ENCODE measurements at regions not wholly inside any gene's neighbourhood (a gene's known extent, or its start where the extent isn't known, plus 50 kb on each side); places are given as distances from the start of the nearest gene placed in this dataset.

DNA sequence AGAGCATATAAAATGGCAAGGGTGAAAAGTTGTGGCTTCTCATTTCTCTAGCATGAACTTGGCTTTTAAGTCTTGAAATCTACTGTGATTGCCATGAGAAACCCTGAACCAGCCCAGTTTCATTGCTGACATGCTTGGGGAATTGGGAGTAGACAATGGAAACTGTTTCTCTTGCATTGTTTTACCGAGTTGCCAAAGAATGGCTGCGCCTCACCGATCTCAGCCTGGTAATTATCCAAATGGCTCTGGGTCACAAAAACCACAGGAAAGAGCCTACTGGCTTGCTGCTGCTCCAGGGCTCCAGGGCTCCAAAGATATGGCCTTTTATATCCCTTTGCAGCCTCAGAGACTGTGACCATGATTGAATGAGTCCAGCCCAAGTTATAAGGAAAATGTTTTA, 310.4 kb upstream of the NT5C1B start:
- DNase-seq (ENCODE audit: low read depth, low spot score): no peak

DNA sequence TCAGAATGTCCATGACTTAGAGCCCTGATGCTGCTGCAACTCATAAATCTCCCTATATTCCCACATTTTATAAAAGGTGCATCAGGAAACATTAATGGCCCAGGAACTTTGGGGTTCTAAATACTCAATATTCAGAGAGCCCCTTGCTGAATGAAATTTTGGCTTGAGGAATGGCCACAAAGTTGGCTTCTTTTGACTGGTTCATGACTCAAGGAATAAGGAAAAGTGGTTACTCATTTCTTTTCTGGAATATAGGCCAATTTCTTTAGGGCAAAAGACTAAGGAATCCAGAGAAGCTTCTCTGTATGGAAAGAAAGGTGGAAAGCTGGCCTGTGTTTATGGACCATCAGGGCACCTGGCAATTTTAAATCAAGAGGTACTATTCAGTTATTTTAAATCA, 308.9 kb upstream of the NT5C1B start:
- no peak for DNase-seq (ENCODE audit: low read depth, low spot score)

DNA sequence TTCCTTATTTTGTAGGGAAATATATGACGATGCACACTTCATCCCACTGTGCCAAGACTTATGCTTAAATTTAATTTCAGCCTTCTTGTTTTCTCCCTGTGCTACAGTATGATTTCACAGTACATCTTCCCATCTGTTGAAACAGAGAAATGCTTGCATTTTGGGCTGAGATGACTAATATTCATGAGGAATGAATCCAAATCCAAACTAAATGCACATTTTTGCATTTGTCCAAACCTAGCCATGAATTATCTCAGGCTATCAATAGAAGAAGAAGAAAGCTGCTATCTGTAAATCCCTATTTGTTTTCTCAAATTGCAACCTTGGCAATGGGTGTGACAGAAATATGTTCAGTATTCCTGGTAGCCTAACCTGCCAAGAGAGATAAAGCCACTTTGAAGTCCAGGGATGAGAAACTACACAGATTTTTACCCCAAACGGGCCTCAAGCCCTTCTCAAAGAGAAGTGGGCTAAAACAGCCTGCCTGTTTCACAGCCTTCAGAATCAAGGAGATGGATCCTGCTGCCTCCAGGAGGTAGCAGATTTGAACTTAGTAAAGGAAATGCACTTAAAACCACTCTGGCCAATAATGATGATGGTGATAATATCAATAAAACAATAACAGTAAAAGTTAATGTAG, 306.9 kb upstream of the NT5C1B start:
- DNase-seq (ENCODE audit: low read depth, low spot score): no peak

DNA sequence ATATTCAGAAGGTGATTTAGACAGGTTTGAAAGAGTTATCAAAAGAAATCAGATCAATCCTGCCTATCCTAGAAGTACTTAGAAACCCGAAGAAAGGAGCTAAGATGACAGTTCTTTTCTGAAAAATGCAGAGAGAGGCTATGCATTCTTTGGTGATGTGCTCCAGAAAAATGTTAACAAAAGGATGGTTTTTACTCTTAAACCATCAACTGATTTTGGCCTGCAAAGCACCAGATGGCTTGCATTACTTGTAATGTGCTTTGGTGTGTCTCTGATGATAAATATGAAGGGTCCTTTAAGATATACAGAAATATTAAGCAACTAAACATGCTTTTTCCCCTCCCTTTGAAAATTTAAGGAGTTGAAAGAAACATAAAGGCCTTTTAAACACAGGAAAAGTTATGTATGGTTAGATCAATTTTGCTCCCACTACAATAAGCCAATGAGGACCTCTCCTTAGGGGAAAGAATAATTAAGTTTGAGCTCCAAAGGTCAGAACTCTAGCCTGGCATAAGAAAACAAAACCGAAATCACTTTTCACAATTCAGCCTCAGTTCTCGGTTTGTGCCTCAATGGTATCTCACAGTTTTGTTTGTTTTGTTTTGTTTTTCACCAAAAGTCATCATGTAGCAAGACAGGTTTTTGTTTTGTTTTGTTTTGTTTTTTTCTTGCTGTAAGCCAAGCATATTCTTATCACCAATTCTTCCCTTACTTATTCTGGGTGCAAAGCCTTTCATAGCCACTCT, 302.4 kb upstream of the NT5C1B start:
- DNase-seq (ENCODE audit: low read depth, low spot score): no peak

DNA sequence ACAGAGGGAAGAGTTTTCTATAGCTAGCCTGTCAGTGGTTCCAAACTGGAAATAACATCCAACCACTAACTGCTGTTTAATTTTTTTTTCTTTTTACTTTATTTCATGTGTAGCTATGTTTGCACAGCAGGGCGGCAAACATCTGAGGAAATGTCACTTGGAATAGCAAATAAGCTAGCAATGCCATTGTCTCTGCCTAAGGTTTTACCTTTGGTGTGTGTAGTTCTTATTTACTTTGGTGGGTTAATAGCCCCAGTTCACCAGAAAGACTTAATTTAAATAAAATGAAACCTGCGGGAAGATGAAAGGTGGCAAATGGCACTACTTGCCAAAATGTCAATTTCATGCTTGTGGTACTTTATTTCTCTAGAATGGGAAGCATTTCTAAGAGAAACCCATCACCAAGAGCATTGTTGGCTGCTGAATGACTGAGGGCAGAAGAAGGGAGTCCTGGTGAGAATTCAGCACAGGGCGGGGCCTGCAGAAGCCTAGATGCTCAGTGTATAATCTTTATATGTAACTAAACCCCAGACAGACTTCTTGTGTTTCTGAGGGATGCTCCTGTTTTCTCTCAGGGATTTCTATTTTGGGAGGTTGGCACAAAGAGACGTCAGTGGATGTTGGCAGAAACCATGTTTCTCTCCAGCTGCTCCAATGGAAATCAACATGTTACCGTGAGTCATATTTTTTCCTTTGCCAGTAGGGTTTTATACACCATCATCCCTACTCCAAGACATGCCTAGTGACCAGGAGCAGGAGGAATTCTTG, 300.4 kb upstream of the NT5C1B start:
- DNase-seq (ENCODE audit: low read depth, low spot score): no peak

DNA sequence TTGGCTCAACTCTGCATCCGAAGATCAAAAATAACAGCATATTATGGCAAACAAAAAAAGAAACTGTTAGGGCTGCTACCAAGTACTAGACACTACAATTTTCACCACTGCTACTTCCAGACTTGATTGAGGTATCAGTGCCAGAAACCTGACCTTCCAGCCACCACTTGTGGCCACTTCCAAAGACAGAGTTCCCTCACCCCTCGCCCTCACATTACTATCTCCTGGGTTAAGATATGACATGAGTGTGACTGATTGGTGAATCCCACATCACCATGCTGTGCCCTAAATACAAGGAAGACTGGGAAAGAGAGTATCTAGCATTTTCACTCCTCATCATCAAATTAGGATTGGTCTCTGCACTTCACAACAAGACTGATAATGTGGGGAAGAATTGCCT, 296.1 kb upstream of the NT5C1B start:
- DNase-seq (ENCODE audit: low read depth, low spot score): no peak

DNA sequence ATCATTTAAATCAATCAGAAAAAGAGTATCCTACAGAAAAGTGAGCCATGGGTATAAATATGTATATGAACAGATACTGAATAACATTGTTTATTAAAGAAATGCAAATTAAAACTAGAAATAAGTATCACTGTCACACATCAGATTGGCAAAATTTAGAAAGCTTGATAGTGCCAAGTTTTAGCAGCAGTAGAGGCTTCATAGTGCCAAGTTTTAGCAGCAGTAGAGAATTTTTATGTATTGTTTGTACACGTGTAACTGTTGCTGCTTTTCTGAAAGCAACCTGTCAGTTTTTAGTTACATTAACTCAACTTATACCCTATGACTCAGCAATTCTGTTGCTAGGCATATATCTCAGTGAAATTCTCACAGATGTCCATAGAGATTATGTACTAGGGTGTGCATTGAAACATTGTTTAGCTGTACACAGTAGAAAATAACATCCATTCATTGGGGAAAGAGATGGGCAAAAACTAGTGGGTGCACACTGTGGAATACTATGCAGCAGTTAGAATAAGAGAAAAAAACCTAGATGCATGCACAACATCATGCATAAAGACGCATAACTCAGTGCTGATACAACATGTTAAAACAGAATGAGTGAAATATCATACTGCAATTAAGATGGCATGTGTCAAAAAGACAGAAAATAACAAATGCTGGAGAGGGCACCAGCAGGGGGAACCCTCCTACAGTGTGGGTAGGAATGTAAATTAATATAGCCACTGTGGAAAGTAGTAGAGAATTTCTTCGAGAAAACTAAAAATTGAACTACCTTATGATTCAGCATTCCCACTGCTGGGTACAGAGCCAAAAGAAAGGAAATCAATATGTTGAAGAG, 294.5 kb upstream of the NT5C1B start:
- DNase-seq (ENCODE audit: low read depth, low spot score): no peak

DNA sequence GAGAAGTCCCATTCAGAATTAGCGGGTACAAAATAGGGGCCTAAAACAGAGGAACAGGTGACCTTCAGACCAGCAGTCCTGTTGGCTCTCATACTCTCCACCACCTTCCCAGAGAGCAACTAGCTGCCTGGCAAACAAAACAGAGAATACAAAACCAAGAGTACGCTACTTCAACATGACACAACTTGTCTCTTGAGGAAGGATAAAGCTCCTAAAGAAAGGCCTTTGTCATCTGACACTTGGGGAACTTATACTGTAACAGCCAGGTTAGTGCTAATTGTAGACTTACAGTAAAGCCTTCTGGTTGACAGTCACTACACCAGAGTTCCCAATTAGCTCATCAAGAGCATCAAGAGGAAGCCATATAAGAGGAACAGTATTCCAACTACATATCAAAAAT, 282.1 kb upstream of the NT5C1B start:
- no peak for DNase-seq (ENCODE audit: low read depth, low spot score)

DNA sequence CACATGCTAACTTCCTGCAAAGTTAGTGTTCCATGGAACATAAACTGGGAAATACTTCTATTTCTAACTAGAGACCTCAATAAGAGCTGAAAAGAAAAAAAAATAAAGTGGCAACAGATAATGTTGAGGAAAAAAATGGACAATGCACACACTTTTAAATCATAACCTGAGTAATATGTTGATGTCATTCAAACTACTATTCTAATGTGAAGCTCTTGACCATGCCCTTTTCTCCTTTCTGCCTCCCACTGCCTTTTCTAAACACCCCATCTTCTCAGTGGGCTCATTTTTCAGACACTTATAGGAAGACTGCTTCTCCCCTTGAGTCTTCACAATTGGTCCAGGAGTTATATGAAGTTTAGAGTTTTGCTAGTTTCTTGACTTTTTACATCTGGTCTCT, 280.9 kb upstream of the NT5C1B start:
- DNase-seq (ENCODE audit: low read depth, low spot score): no peak

DNA sequence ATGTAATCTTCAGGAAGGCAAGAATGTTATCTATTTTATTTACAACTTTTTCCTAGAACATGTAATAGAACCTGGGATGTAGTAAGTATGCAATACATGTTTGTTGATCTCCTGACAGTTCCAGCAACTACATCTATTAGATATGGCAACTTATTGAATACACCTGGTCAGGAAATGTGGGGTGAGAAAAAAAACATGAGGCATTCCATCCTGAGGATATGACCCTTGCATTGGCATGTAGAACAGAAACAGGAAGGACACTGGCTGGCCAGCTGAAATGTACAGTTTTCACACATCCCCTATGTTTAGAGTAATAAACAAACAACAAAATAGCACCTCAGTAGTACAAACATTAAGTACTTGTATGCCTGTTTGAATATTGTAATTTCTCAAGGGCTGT, 272.6 kb upstream of the NT5C1B start:
- no peak for DNase-seq (ENCODE audit: low read depth, low spot score)

DNA sequence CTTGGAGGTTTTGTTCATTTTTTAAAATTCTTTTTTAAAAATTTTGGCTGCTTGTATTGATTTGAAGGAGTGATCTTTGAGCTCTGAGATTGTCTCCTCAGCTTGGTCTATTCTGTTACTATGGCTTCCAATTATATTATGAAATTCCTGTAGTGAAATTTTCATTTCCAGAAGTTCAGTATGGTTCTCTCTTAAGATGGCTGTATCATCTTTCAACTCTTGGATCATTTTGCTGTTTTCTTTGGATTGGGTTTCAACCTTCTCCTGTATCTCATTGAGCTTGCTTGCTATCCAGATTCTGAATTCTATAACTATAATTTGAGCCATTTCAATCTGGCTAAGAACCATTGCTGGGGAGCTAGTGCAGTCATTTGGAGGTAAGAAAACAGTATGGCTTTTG, 270.8 kb upstream of the NT5C1B start:
- DNase-seq (ENCODE audit: low read depth, low spot score): no peak

DNA sequence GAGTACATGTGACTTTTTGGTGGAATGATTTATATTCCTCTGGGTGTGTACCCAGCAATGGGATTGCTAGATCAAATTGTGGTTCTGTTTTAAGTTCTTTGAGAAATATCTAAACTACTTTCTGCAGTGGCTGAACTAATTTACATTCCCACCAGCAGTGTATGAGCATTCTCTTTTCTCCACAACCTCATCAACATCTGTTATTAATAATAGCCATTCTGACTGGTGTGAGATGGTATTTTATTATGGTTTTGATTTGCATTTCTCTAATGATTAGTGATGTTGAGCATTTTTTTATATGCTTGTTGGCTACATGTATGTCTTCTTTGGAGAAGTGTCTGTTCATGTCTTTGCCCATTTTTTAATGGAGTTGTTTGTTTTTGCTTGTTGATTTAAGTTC, 267.4 kb upstream of the NT5C1B start:
- no peak for DNase-seq (ENCODE audit: low read depth, low spot score)

DNA sequence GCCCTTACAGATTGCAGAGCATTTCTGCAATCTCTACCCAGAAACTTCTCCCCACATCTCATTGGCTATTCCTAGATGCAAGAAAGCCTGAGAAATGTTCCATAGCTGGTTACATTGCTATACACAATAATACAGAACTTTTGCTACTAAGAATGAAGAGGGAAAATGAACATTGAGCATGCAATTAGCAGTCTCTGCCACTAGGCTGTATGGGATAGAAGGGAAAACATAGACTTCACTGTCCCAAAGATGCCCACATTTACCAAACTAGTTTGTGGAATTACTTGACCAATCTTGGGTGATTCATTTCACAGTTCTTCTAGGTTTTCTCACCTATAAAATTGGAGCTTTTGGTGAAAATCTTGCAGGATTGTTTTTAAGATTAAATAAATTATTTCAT, 265.7 kb upstream of the NT5C1B start:
- no peak for DNase-seq (ENCODE audit: low read depth, low spot score)

DNA sequence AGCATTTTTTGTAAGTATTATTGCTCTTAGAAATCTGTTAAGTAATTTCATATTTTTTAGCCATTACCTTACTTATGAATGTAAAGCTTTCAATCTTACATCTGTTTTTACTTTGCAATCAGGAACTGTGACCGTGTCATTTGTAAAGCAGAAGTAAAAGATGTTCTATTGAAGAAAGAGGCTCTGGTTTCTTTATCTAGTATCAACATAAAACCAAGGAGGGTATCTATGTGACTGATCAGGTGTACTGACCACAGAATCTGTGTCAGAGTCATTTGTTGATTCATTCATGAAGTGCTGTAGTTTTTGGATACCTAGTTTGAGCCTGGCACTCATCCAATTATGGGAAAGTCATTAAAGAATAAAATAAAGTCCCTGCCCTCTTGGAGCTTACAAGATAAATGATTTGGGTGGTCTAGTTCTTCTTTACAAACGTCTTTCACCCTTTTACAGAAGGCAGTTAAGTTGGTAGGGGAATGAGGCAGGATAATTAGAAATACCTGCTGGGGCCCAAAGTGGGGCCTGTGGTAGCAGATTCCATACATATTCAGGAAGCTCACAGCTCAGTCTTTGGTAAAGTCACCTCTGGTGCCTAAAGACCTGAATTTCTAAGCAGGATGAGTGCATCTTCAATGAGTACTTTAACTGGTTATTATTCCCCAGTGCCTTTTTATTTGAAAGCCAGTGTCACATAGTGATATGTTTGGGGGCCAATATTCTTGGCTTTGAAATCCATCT, 260.6 kb upstream of the NT5C1B start:
- DNase-seq (ENCODE audit: low read depth, low spot score): no peak

DNA sequence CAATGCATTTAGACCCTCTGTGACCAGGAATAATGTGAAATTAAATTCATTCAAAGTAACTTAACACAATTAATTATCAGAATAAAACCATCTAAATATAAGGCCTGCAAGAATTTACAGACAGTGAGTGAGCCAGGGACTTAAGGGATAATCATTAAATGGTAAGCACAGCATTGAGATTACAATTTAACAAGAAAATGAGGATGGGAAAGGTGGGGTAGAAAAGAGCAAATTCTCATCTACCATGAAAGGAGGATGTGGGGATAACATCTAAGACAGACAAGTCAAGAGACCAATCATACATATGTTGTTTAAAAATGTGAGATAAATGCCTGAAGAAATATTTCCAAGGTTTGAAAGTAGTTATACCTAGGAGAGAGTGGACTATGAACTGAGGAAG, 259.3 kb upstream of the NT5C1B start:
- no peak for DNase-seq (ENCODE audit: low read depth, low spot score)

DNA sequence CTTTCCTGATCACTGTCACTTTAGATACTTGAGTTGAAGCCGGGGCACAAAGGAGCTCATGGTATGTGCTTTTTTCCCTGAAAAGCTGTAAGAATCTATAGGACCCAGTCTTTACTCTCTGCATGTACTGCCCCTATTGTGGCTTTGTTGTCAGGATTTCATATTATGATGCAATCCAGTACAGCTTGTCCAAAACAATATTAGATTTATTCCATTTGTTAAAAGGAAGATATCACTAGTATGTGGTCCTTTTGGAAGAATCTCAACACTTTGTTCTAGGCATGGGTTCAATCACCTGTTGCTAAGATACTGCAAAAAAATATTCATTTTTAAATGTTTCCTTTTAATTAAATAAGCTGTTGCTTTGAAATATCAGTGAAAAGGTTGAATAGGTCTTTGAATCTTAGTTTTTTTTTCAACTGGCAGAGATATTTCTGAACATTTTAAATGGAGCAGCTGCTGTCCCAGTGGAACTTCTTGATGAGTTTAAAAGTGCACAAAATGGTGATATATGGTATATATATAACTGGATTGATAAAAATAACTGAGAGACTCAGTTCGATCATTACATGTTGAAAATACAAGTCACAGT, 256.6 kb upstream of the NT5C1B start:
- no peak for DNase-seq (ENCODE audit: low read depth, low spot score)

DNA sequence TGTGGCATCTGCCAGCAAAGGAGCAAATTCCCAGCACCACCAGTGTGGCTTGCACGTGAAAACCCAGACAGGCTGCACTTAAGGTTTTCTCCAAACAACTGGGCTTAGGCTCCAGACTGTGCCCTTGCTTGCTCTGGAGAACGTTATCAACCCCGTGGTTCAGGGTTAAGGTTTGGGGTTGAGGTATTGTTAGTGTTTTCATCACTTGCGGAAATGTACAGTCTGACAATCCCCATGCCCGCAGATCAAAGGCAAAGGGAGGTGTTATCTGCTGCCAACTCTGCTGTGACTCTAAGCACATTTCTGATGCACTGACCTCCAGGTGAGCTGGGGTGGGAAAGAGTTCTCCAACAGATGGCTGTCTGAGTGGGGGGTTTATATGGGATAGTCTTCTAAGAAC, 253.5 kb upstream of the NT5C1B start:
- no peak for DNase-seq (ENCODE audit: low read depth, low spot score)

DNA sequence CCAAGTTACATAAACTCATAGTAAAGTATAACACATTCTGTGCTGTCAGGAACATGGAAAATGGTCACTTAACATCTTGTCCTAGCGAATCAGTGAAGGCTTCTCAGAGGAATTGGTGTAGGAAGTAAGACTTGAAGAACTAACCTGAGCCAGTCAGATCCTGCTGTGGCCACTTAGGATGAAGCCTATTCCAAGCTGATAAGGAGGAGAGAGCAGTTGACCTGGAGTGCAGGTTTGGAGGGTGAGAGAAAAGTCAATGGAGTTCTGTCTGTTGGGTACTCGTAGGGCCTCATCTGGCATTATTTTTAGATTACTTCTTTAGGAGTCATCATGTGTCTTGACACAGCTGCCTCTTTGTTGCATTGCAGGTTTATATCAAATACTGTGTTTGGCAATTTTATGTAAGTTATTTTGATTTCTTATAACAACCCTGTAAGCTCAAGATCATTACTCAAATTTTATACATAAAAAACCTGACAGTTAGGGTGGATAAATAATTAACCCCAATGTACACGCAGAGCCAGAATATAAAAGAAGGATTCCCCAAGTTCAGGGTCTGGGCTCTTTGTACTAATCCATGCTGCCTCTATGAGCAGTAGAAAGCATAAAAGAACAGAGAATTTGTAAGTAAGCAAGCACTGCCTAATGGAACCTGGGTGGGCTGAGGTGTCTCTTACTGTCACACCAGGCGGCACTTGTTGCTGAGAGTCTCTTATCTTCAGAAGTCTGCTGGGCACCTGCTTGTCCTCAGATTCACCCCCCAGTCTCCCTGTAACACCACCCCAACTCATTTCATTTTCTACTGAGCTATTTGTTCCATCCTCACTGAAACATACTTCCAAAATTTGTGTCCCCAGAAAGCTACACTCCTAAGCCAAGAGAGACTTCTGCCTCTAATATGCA, 252.1 kb upstream of the NT5C1B start:
- DNase-seq (ENCODE audit: low read depth, low spot score): no peak

DNA sequence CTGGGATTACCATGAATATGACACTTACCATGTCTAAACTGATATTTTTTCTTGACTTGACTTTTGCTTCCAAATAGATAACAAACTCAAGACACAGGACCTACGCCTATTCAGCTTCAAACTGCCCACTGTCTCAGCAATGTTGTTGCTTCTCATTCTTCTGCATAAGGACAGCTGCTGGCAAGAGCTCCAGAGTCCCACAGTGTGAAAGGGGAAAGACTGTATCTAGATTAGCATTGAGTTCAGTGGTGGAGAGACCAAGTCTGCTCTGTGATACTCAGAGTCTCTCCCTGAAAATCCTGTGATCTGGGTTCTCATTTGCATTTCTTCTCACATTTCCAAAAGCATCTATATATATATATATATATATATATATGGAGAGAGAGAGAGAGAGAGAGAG, 247.9 kb upstream of the NT5C1B start:
- DNase-seq (ENCODE audit: low read depth, low spot score): no peak

DNA sequence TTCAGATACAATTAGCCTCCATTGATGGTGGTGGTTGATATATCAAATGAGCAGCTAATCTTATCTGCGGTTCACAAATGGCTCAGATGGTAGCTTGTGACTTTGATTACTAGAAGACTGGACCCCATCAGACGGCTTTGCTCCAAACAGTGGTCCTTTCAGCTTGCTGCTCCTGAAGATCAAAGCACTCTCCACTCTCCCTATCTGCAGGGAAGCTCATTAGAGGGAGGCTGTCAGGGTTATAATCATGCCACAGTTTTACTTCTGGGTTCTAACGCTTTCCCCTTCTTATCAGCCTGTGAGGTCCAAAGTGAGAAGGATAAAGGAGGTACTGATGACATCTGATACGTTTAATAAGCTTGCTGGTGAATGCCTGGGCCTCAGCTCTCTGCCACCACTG, 247.1 kb upstream of the NT5C1B start:
- DNase-seq (ENCODE audit: low read depth, low spot score): peak; percentile 40

All from ELF-1 (cell line).